GM12874 (cell line): ENCODE measurements at regions not wholly inside any gene's neighbourhood (a gene's known extent, or its start where the extent isn't known, plus 50 kb on each side); places are given as distances from the start of the nearest gene placed in this dataset.

Source experiments
- TF ChIP-seq, protein P1 (sequence below): IDR thresholded peaks from 2 replicates; pipeline ENCODE4 v1.5.1; 2011; ENCODE audit warnings: low read depth, mild to moderate bottlenecking, control low read depth, low read length, moderate library complexity; ENCODE audit not compliant: insufficient read depth

- TF ChIP-seq, protein P1, sequence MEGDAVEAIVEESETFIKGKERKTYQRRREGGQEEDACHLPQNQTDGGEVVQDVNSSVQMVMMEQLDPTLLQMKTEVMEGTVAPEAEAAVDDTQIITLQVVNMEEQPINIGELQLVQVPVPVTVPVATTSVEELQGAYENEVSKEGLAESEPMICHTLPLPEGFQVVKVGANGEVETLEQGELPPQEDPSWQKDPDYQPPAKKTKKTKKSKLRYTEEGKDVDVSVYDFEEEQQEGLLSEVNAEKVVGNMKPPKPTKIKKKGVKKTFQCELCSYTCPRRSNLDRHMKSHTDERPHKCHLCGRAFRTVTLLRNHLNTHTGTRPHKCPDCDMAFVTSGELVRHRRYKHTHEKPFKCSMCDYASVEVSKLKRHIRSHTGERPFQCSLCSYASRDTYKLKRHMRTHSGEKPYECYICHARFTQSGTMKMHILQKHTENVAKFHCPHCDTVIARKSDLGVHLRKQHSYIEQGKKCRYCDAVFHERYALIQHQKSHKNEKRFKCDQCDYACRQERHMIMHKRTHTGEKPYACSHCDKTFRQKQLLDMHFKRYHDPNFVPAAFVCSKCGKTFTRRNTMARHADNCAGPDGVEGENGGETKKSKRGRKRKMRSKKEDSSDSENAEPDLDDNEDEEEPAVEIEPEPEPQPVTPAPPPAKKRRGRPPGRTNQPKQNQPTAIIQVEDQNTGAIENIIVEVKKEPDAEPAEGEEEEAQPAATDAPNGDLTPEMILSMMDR = no peak
These were observed 433.2 kb upstream of the PKN2 start for GRCh38 chr1:88250915-88251314.

DNA sequence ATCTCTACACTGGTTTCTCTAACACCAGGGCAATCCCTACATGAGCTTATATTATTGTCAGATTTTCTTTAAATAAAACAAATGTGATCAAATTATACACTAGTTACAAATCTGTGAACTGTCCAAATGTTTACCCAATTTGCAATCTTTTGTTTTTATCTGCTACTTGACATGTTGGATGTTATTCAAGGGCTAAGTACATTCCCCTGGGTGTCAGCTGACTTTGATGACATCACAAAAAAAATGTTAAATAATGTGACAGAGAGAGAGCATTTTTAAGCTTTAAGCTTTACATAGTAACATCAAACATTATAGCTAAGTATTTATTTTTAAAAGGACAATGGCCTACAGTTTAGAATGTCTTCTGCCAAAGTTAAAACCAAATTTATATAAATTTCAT, 431.3 kb upstream of the PKN2 start:
- TF ChIP-seq, protein P1 = no peak

- TF ChIP-seq, protein P1 = no peak
These were observed 418.5 kb upstream of the PKN2 start for GRCh38 chr1:88265606-88266005.

DNA sequence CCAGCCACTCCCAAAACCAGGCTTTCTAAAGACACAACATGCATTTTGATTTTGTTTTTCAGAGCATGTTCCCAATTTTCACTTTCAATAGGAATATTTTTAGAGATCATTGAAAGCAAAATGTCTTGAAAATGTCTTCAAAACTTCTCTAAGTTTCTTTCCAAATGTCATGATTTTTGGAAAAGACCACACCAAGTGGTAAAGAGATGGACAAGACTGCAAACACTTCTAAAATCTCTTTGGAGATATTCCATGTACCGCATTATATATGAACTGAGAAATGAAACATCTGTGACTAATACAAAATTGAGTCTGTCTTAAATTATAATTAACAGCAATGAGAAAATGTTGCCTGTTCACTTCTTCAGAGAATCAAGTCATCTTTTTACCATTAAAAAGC, 418.0 kb upstream of the PKN2 start:
- TF ChIP-seq, protein P1 = no peak

DNA sequence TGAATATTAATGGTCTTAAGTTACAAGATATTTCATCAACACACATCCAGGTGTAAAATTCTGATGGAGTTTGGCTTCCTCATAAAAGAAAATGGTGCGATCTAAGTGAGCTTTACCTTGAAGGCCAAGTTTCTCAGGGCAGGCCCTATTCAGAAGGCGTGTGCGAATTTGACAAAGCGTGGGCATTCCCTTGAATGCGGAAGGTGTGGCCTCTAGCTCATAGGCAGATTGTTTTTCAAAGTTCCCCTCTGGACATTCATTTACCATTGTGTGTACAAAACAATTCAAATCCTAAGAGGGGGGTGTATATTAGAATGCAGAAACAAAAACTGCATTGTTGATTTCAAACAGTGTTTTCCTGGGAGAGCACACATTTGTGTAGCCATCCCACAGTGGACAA, 411.9 kb upstream of the PKN2 start:
- TF ChIP-seq, protein P1 = no peak

DNA sequence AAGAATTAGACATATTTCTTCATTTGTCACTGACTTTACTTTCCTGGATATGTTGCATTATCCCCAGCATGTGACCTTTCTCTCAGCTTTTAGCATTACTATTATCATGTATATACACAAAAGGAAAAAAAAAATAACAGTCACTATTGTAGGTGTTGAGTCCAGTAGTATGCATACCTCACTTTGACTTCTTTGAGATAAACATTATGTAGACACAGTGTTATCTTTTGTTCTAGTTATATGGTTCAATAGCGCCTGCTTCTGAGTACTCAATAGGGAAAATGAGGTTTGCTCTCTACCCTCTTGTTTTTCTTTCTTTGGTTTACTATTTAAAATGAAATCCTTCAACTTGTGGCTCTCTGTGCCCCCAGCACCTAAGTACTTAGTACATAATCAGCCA, 409.6 kb upstream of the PKN2 start:
- TF ChIP-seq, protein P1 = no peak

DNA sequence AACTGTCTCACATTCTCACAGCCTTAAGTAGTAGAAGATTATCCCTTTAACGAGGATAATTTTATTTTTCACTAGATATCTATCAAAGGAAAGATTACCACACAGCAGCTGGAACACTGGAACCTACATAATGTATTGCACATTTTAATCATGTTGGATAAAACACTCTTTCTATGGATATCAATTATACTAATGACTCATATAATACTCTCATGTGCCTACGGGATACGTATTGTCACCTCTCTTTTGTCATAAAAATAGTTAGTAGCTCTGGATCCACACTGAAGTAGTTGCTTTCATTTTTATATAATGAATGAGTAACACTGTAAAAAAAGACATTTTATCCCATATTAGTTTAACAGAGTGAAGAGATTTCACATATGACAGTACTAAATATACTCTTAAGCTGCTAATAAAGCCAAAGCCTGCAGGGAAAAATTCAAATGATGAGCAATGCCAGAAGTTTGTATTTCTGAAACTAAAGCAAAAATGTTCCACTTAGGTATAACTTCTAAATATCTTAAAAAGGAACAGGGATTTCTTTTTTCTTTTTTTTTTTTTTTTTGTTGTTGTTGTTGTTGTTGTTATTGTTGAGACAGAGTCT, 408.7 kb upstream of the PKN2 start:
- TF ChIP-seq, protein P1 = no peak
